C1 segment of cervical spinal cord (tissue), 14 donors: ENCODE measurements at regions not wholly inside any gene's neighbourhood (a gene's known extent, or its start where the extent isn't known, plus 50 kb on each side); places are given as distances from the start of the nearest gene placed in this dataset.
"Not testable (repeated sequence)": the region's sequence is repeated elsewhere in the genome, so short reads cannot be mapped to it uniquely, and the experiment has no call there.

Experiments used
- DNase-seq, 14 donors: peaks; one replicate each; lab custom pipeline; 2025; lab: John Stamatoyannopoulos, UW

DNA sequence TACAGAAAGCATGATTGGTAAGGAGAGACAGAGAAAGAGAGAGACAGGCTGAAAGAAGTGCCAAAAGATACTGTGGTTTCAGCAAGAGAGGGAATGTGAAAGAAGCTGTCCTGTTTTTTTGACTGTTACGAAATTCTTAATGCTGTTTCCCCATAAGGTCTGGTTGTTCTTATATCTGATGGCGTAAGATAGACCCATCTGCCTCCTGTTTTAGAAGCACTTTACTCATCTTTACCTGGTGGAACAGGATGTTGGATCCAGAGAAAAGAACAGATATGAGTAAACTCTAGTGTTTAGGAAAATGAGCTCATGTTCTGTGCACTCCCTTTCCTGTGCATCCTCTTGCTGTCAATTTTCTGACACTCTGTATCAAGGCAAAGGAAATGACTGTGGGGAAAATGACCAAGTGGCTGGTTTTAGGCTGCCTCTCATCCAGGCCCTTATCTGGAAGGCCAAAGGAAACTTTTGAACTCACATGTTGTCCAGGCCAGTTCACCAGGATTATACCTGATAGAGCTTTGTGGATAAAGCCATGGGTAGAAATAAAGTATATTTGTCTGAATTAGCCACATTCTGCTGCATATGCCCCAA, 311.7 kb upstream of the HTR2C start:
- DNase-seq = no peak

DNA sequence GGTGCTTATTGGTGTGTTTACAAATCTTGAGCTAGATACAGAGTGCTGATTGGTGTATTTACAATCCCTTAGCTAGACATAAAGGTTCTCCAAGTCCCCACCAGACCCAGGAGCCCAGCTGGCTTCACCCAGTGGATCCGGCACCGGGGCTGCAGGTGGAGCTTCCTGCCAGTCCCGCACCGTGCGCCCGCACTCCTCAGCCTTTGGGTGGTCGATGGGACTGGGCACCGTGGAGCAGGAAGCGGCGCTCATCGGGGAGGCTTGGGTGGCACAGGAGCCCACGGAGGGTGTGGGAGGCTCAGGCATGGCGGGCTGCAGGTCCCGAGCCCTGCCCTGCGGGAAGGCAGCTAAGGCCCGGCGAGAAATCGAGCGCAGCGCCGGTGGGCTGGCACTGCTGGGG, 313.5 kb upstream of the HTR2C start:
- not testable (repeated sequence) for DNase-seq

DNA sequence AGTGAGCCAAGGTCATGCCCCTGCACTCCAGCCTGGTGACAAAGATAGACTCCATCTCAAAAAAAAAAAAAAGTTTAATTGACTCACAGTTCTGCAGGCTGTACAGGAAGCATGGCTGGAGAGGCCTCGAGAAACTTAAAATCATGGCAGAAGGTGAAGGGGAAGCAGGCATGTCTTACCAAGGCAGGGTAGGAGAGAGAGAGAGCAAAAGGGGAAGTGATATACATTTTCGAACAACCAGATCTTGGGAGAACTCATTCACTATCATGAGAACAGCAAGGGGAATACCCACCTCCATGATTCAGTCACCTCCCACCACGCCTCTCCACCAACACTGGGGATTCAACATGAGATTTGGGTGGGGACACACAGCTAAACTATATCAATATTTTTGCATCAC, 315.2 kb upstream of the HTR2C start:
- DNase-seq = no peak

DNA sequence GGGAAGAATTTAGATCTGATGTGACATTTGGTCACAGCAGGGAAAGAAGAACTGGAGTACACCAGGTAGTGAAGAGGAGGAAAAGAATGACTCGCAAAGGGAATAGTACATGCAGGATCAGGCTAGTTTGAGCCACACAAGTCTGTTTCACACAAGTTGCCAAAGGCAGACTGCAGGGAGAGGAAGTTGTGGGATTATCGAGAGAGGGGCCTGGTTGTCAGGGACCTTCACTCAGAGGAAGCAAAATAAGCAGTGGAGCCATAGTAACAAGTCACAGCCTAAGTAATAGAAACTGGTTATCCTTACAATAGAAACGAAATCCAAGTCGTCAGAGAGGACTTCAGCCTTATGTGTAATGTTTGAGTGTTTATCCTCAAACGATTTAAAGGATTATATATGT, 316.7 kb upstream of the HTR2C start:
- DNase-seq = peak in 1 of 14 donors; percentile 0

DNA sequence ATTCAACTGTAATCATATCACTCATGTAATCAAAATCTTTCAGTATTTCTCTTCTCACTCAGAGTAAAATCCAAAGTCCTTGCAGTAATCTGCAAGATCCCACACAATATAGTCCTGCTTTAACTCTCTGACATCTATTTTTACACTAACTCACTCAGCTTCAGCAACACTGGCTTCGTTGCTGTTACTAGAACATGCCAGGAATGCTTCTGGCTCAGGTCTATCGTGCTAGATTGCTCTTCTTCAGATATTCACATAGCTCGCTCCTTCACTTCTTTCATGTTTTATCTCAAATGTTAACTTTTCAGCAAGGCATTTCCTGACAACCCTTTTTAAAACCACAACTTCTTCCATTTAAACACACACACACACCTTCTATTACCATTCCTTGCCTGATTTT, 331.7 kb upstream of the HTR2C start:
- DNase-seq = no peak

DNA sequence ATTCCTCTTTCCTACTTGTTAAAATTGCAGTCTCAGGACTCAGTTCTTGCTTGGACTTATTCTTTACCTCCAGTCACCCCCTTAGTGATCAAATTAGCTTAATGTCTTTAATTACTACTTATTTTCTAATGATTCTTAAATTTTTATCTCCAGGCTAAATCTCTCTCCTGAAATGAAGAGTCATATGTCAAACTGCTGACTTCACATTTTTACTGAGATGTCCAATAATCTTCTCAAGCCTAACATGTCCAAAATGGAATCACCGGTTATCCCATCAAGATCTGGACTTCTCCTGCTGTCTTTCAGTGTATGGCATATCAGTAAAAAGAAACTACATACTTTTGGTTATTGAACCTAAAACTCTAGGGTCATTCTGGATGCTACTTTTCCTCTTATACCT, 332.3 kb upstream of the HTR2C start:
- DNase-seq = no peak

DNA sequence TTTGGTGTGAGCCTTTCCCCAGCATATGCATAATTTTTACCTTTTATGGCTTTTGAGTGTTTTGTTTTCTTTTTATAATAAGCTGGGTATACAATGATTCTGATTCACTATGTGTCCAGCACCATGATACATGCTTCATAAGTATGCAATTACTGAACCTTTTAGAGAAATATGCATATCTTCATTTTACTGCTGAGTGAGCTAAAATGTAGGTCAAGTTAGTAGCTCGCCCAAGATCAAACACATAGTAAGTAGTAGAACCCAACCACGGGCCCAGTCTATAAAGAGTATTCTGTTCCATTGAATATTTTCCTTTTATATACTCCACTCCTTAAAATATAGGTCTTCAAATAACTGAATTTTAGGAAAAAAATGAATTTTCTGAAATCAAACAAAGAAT, 362.4 kb upstream of the HTR2C start:
- no peak for DNase-seq

DNA sequence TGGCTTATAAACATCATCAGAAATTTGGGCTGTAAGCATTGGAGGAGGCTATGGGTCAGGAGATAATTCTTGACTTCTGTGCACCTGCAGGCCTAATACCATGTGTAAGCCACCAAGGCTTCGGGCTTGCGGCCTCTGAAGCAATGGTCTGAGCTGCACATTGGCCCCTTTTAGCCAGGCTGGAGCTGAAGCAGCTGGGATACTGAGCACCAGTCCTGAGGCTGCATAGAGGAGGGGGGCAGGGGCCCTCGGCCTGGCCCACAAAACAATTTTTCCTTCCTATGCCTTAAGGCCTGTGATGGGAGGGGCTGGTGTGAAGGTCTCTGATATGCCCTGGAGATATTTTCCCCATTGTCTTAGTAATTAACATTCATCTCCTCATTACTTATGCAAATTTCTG, 373.0 kb upstream of the HTR2C start:
- no peak for DNase-seq

DNA sequence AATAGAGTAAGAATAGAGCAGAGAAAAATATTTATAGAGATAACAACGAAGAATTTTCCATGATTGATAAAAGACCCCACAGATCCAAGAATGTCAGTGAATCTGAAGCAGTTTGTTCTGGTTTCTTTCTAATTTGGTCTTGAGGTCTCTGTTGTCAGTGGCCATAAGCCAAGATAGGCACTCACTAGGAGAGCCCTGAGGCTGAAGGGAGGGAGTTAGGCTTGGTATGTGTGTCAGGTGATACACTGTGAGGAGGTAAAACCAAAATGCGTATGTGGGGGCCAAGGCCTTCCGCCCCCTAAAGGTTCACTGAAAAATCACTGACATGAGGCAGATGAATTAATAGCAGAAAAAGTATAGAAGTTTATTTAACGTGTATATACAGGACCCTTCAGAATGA, 382.3 kb upstream of the HTR2C start:
- no peak for DNase-seq

DNA sequence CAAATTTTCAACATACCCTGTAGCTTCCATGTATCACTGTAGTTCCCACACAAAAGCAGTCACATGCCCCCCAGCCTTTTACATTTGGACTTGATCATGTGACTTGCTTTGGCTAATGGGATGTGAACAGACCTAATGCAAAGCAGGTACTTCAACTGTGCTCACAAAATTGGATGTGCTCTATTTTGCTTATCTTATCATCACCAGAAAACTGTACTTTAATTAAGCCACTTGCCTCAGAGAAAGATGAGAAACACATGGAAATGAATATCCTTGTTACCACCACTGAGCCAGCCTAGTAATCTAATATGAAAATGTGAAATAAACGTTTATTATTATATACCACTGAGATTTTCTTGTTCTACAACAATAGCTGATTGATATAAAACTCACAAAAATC, 402.7 kb upstream of the HTR2C start:
- no peak for DNase-seq

DNA sequence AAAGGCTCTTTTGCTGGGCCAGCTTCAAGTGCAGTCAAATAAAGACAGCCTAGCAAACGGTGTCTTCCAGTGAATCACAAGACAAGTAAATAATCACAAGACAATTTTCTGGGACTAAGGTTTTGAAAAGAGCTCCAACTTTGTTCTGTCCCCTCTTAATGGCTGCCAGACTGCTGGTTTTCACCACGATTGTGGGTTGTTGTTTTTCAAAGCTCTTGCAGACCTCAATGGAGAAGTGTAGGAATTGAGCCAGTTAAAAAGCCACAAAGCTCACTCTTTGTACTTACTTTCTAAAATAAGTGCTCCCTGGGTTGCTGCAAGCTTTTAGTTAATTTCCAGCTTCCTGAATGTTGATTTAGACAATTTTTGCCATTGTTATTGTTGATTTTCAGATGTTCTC, 405.8 kb upstream of the HTR2C start:
- DNase-seq = no peak

DNA sequence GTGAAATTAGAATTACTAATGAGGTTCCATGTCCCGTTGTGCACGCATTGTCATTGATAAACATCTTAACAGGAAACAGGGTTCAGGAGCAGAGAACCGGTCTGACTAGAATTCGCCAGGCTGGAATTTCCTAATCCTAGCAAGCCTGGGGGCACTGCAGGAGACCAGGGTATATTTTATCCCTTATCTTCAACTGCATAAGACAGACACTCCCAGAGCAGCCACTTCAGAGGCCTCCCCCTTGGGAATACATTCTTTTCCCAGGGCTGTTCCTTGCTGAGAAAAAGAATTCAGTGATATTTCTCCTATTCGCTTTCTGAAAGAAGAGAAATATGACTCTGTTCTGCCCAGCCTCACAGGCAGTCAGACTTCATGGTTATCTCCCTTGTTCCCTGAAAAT, 416.6 kb upstream of the HTR2C start:
- not testable (repeated sequence) for DNase-seq

DNA sequence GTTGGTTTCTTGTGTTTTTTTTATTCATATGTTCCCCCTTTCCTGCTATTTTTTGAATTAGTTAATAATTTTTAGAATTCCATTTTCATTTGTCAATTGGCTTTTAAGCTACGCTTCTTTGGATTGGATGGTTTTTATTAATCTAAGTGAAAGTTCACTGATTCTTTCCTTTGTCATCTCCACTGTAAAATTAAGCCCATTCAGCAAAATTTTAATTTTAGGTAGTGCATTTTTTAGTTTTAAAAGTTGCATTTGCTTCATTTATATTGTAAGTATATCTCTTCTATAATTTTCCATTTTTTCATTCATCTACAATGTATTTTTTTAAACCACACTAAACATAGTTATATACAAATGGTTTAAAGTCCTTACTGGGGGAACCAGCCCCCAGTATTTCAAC, 417.3 kb upstream of the HTR2C start:
- DNase-seq = no peak

DNA sequence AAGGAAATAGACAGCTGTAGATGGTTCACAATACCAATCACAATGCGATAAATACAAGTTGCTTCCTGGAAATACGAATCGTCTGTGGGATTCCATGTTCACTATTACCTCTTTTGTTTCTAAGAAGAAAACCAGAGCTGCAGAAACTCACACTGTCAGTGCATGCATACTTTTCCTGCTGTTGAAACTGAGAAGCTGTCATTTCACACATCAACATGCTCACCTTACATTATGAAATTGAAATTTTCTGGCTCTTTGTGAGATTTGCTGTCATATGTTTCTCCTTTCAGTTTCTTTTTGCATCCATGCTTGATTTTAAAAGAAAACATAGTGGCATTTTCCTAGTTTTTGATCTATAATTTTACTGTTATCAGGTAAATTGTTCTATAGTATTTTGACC, 418.3 kb upstream of the HTR2C start:
- DNase-seq = no peak

DNA sequence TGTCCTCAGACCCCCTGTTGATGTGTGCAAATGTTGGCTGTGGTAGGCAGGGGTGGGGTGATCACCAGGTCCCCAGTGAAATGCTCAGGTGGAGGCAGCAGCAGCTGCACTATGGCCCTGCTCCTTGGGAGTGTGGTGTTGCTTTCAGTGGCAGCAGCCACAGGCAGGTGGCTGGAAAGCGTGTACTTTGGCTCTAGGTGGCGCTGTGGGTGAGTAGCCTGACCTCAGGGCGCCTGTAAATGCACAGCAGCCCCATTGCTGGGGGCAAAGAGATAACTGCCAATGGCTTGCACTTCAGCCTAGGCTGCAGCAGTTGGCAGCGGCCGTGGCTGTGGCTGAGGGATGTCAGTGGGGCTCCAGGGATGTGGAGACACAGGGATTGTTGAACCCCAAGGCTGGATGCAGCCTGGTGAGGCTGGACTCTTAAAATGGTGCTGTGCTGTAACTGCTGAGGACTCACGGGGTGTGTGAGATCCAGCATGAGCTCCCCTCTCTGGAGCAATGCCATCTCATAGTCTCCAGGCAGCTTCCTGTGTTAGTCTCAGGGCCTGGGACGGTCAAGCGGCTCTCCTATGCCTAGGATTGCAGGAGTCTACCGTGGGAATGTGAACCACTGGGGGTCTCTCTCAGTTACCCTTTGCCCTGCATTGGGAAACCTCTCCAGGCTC, 421.7 kb upstream of the HTR2C start:
- DNase-seq = no peak

DNA sequence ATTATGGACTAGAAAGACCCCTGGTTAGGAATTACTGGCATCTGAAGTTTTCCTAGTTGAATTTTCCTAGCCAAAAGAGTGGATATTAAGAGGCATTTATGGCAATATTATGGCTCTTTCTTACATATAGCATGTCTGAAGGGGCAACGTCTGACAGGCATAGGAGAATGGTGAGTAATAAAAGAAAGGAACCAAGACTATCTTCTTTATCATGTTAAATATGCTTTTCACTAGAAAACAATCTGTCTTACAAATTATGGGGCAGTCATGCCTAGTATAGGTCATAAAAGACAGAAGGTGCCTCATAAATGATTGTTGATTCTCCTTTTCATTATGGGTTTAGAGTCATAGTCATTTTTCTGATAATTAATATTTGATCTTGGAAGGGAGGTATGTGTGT, 431.1 kb upstream of the HTR2C start:
- DNase-seq = no peak

DNA sequence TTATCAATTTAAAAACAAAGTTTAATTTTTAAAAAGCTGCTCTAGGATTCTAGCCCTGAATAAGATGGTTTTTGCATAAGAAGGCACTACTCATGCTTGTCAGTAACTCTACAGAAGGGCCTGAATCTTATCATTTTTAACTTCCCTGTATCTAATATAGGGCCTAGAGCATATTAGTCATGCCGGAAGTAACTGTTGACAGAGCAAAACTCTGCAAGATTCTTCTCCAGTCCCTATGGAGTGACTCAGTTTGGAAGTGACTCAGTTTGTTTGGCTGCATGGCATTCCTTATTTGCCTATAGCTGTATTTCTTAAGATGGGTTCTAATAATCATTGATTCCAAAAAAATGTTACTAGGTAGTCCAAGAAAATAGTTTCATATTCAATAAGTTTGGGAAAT, 431.8 kb upstream of the HTR2C start:
- DNase-seq = no peak

DNA sequence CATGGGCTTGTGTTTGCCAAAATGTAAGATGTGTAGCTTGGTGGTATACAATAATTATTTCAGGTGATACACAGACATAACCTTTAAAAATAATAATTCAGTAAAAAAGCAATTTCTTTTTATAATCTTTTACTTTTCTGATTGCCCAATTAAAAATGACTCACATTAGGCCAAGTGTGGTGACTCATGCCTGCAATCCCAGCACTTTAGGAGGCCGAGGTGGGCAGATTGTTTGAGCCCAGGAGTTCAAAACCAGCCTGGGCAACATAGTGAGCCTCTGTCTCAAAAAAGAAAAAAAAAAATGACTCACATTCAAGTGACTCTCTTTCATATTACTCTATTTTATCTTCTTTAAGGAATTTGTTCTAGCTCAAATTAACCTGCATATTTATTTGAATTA, 449.4 kb upstream of the HTR2C start:
- DNase-seq = no peak

DNA sequence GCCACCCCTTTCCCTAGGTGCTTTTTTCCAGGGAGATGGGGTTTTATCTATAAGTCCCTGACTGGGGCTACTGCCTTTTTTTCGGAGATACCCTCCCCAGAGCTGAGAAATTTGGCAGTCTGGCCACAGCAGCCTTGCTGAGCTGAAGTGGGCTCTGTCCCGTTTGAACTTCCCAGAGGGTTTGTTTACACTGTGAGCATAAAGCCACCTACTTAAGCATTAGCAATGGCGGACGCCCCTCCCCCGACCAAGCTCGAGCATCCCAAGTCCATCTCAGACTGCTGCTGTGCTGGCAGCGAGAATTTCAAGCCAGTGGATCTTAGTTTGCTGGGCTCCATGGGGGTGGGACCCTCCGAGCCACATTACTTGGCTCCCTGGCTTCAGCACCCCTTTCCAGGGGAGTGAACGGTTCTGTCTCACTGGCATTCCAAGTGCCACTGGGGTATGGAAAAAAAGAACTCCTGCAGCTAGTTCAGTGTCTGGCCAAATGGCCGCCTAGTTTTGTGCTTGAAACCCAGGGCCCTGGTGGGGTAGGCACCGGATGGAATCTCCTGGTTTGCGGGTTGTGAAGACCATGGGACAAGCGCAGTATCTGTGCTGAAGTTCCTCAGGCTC, 456.4 kb upstream of the HTR2C start:
- no peak for DNase-seq

DNA sequence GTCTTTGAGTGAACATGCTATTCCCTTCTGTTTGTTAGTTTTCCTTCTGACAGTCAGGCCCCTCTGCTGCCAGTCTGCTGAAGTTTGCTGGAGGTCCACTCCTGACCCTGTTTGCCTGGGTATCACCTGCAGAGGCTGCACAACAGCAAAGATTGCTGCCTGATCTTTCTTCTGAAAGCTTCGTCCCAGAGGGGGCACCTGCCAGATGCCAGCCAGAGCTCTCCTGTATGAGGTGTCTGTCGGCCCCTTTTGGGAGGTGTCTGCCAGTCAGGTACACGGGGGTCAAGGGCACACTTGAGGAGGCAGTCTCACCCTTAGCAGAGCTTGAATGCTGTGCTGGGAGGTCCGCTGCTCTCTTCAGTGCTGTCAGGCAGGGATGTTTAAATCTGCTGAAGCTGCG, 456.9 kb upstream of the HTR2C start:
- DNase-seq = no peak

DNA sequence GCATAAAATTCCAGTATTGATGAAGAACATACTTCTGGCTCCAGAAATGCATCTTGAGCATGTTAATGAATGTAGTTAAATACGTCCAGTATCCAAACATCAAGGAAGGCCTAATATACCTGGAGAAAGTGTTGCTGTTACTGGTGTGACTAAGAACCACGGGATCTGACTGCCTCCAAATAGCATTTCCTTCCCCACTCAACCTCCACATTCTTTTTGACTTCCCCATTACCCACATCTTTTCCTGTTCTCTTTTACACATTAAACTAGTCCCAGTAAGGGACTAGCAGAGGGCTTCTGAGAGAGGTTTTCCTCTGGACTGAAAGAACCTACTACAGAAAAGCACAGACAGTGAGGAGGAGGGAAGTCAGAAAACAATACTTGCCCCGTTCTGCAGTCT, 482.8 kb upstream of the HTR2C start:
- DNase-seq = no peak

DNA sequence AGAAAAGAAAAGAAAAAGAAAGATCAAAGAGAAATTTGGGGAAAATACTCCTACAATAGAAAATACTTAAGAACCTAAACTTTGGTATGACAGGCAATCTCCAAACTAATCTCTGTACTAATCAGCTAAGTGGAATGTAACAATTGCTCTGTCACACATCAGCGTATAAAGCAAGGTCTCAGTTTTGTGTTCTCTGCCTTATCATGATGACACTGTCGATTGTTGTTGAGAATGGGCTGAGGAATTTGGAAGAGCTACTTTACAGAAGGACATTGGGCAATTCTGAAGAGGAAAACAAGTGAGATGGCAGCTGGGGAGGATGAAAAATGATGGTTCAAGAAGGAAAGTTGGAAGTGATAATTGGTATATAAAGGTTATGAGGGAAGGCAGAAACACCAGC, 486.0 kb upstream of the HTR2C start:
- no peak for DNase-seq

DNA sequence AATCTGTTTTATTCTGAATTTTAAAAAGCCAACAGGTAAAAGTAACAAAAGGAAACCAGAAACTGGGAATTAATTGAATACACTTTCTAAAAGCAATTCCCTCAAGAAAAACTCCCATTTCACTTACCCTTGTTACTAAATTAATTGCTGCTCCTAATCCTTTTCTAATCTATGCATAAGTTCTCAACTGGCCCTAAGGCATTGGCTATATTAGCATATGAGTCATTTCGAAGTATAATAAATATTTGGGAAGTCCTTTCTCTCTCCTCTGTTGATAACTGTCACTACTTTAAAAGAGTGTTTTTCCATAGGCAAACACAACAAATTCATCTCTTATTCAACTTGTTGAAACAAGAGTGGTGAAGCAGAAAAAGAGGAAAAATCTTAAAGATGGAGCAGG, 486.5 kb upstream of the HTR2C start:
- no peak for DNase-seq

DNA sequence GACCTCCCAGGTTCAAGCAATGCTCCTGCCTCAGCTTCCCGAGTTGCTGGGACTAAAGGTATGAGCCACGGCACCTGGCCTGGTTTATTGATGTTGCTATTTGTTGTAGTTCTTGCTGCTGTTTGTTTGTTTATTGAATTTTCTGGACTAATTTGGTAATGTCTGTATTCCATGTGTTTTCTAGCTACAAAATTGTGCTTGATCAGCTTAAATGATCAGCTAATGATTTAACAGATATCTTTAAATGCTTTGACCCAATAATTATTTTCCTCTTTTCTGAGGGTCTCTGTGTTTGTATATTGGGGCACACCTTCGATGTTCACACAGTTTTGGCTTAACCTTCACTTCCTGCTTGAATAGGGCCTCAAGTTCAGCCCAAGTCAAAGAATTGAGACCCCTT, 488.1 kb upstream of the HTR2C start:
- DNase-seq = no peak
